Stimulated activated naive CD4-positive, alpha-beta T cell (primary cell): ENCODE measurements at regions not wholly inside any gene's neighbourhood (a gene's known extent, or its start where the extent isn't known, plus 50 kb on each side); places are given as distances from the start of the nearest gene placed in this dataset.

Experiments
- DNase-seq, 6 experiments: peaks; one replicate each; lab custom pipeline; 2025; lab: John Stamatoyannopoulos, UW

DNA sequence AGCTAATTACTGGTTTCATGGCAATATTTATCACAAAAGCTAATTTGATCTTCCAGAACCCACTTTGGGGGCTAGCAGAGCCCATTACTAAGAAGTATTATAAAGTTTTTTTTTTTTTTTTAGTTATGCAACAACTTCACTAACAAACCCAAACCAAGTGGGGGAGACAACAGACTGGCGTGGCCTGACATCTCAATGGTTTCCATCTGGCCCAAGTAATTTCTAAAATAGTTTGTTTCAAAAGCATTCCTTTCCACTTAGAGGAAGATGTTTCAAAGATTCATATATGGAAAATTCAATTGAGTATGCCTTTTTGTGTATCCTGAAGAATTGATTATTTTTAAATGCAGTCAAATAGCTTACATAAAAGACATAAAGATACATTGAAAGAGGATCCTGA lies 367.1 kb downstream of the HRH4 start:
- DNase-seq, result no peak

GRCh38 chr18:24831081-24831480 lies 370.6 kb downstream of the HRH4 start:
- DNase-seq, result no peak

- no peak for DNase-seq
Observed at GRCh38 chr18:24831871-24832665, 371.6 kb downstream of the HRH4 start.

GRCh38 chr18:24835751-24836150 lies 375.3 kb downstream of the HRH4 start:
- no peak for DNase-seq

DNA sequence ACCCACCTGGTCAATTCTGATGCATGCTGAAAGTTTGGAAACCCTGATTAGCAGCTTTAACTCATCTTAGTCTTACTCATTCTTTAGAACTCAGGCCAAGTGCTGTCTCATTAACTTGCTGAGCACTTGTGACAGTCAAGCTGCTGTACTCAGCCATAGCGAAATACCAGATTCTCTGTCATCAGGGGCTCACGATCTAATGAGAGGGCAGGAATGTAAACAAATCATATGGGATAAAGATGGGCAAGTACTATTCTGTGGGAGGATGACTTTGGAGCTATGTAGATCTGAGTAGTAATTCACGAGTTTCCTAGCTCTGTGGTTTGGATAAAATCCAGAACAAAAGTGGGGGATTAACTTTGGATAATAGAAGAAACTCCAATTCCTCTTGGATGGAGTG lies 376.6 kb downstream of the HRH4 start:
- no peak for DNase-seq

DNA sequence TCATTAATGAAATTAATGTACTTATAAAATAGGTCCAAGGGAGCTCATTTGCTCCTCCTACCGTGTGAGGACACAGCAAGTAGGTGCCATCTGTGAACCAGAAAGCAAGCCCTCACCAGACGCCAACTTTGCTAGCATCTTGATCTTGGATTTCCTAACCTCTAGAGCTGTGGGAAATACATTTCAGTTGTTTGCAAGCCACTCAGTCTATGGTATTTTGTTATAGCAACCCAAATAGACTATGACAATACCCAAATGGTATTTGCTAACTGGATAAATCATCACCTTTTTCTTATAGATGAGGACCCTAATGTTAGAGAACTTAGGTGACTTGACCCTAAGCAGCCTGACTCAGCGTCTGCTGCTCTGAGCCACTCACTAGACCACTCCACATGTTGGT lies 379.6 kb downstream of the HRH4 start:
- no peak for DNase-seq

DNA sequence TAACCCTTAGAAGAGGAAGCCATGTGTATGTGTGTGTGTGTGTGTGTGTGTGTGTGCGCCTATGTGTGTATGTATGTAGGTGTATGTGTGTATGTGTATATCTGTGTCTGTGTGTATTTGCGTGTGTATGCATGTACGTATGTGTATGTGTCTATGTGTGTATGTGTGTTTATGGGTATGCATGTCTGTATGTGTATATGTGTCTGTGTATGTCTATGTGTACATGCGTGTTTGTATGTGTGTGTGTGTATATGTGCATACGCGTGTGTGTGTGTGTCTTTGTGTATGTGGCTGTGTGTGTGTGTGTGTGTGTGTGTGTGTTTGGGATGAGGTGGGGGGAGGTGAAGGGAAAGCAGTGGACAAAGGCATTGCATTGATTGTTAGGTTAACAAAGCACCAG lies 380.2 kb downstream of the HRH4 start:
- no peak for DNase-seq

- DNase-seq, result no peak
Observed at GRCh38 chr18:24841536-24841935, 381.1 kb downstream of the HRH4 start.

- DNase-seq, result no peak
Observed at GRCh38 chr18:24843123-24843522, 382.7 kb downstream of the HRH4 start.

DNA sequence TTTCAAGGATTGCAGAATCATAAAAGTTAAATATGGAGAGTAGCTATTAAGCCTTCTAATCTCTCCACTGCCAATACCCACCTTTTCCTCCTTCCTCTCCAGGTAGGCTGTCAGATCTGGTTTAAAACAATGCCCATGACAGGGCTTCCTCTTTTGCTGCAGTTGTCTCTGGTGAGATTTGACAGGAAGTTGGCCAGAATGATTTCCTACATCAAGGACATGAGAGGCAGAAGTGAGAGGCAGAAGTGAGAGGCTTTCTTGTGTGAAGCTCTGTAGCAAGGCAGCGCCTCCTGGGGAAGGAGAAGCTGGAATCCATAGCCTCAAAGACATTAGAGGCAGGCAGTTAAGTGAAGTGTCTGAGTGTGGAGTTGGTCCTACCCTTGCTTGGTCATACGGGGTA lies 385.7 kb downstream of the HRH4 start:
- DNase-seq, result no peak

GRCh38 chr18:24850532-24850931 lies 390.1 kb downstream of the HRH4 start:
- no peak for DNase-seq

DNA sequence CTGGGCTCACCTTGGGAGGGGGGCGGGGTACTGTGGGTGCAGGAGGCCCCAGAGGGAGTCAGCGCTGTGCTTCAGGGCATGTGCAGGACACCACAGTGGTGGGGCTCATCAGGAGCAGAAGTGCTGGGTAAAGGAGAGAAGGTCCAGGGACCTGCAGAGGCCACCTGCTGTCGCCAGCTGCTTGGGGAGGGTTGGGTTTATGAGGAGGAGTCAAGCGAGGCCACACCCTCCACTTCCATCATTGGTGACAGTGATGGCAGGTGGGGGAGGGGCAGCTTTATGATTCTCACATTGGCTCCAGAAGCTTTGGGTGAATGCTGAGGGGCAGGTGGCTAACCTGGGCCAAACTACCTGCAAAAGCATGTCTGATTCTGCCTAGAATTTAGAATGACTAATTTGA lies 392.6 kb downstream of the HRH4 start:
- DNase-seq, result no peak

- DNase-seq, result no peak
Observed at GRCh38 chr18:24860978-24861680, 400.7 kb downstream of the HRH4 start.

DNA sequence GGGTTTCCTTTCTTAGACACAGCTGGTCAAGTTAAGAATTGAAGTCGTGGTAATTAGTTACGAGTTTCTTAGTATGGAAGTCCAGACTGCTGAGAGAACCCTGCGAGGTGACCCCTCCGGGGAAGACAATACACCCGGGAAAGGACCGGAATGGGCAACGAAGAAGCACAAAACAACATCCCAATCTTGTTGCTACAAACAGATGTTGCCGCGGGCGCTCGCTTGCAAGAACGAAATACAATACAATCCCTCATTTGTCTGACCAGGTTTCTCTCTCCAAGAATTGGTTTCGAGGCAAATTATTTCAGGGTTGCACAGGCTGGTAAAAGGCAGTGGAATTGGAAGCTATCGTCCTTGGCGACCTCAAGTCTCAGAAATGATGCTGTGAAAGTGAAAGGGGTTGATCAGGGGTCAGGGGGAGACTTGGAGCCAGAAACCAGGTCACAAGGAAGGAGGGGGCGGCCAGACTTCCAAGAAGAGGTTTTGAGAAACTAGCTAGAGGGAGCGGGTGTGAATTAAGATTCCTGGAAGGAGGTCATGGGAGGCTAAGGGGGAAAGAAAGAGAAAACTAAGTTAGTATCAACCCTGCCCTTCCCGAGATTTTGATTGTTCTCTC lies 401.9 kb downstream of the HRH4 start:
- DNase-seq, result no peak

- no peak for DNase-seq
Observed at GRCh38 chr18:24868311-24868710, 407.9 kb downstream of the HRH4 start.

DNA sequence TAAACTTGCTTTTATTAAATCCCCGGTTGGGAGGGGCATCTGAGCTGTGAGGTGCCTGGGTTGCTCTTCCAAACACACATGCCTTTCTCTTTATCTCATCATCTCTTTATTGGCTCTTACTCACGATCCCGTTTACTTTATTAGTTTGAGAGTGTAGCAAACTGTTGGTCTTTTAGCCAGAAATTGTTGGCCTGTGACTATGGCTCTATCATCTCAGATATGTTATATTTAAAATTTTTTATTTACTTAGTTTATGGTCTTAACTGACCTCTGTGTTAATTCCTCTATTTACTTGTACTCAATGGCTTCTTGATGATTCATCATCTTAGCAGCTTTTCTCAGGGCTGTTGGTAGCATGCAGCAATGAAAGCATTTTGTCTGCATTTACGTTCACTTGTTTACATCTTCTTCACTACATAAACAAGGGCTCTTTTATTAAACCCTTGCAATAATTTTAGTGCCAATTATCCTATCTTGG lies 408.4 kb downstream of the HRH4 start:
- no peak for DNase-seq

DNA sequence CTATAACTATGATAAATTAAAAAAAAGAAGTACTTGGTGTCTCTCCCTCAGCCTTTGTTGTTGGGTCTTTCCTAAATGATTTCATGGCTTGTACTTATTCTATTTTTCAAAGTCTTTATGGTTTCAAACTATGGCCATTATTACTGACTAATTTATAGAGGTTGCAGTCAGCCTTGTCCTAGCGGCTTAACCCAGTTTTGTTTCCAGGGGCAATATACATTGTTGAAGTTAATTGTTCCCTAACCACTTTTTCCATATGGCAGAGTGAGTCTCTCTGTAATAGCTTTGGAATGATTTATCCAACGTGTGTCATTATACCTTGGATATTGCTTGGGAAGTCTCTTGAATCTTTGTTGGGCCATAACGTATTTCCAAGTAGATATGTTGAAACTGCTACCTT lies 408.8 kb downstream of the HRH4 start:
- DNase-seq, result no peak

- DNase-seq, result no peak
Observed at GRCh38 chr18:24875286-24875685, 414.8 kb downstream of the HRH4 start.

DNA sequence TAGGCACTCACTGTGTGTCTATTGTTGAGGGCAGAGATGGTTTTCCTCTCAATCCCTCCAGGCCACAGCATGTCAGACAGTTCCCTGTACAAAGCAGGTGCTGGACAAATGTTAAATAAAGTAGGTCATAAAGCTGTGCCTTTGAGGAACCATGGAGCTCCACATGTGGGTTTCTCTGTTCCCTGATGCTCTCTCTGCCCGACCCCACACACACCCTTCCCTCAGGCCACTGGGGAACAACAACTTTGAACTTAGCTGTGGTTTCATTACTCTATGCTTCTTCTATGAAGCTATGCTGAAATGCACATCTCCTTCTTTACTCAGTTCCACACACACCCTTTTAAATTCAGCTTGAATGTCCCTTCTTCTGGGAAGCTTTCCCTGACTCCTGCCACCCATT lies 415.3 kb downstream of the HRH4 start:
- no peak for DNase-seq

DNA sequence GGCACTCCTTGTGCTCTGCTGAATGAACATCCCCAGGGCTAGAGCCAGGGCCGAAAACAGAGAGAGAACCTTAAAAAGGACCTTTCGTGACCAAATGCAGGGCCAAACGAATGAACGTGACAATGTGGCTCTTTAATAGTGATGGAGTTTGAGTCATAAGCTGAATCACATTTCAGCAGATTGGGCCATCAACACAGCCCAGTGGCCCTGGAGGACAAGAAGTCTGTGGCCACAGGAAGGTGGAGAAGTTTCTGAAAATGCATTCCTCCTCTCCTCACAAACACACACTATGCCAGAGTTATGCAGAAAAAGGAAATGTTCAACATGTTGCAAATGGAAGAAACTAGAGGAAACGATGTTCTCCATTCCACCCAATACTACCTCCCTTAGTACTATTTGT lies 415.8 kb downstream of the HRH4 start:
- DNase-seq, result no peak

- no peak for DNase-seq
Observed at GRCh38 chr18:24877066-24877465, 416.6 kb downstream of the HRH4 start.

GRCh38 chr18:24877546-24877945 lies 417.1 kb downstream of the HRH4 start:
- no peak for DNase-seq

DNA sequence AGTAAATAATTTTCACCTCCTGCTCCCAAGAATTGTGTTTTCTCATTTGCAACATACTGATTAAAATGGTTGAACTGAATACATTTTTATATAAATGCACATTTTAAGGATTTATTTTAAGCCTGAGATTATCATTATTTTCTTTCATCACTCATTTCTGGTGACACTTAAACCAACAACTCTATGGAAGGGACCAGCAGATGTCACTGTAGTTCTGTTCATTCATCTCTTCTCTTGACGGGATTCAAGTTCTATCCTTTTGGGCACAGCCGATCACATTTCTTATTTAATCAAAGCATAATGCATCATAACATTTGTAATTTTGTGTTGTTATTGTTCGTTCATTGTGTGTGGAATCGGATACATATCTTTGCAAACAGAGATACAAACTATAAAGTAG lies 417.9 kb downstream of the HRH4 start:
- DNase-seq, result no peak
